H1 (cell line): ENCODE measurements at regions not wholly inside any gene's neighbourhood (a gene's known extent, or its start where the extent isn't known, plus 50 kb on each side); places are given as distances from the start of the nearest gene placed in this dataset.

Source experiments
- EGR1 ChIP-seq: IDR thresholded peaks from 2 replicates; pipeline ENCODE4 v1.6.1; 2011; ENCODE audit warnings: low read depth, low read length, borderline replicate concordance
- MAFK ChIP-seq: IDR thresholded peaks from 2 replicates; pipeline ENCODE4 v1.6.1; 2012; ENCODE audit warnings: low read depth, mild to moderate bottlenecking, improper control_type of control experiment, low read length
- NRF1 ChIP-seq: IDR thresholded peaks from 2 replicates; pipeline ENCODE4 v1.6.1; 2011; ENCODE audit warnings: mild to moderate bottlenecking, low read depth, low read length, improper control_type of control experiment
- POLR2A ChIP-seq, 2 experiments: IDR thresholded peaks; 1 replicate in 1 of 2; 2 replicates in 1 of 2; pipeline ENCODE4 v1.6.1; 2011; ENCODE audit warnings: low read depth in 2 of 2, low read length in 2 of 2, mild to moderate bottlenecking in 2 of 2; ENCODE audit errors: control extremely low read depth in 1 of 2
- RAD21 ChIP-seq, 2 experiments: IDR thresholded peaks in 1 of 2; conservative IDR thresholded peaks in 1 of 2; 2 replicates each; pipeline ENCODE4 v1.6.1; 2011; ENCODE audit warnings: low read depth in 2 of 2, low read length in 2 of 2, improper control_type of control experiment in 1 of 2, inconsistent platforms in 1 of 2, mild to moderate bottlenecking in 1 of 2, moderate library complexity in 1 of 2
- RBBP5 ChIP-seq: IDR thresholded peaks from 2 replicates; pipeline ENCODE4 v1.7.1; 2012; ENCODE audit warnings: low read depth, mild to moderate bottlenecking, inconsistent platforms, low read length, moderate library complexity, borderline replicate concordance
- RFX5 ChIP-seq: IDR thresholded peaks from 2 replicates; pipeline ENCODE4 v1.6.1; 2011; ENCODE audit warnings: low read depth, low read length, improper control_type of control experiment, borderline replicate concordance
- SAP30 ChIP-seq: fragments of 300-600 bp; sonication (generic); IDR thresholded peaks from 2 replicates; pipeline ENCODE4 v1.7.1; 2012; ENCODE audit warnings: low read length, moderate library complexity, mild to moderate bottlenecking, inconsistent platforms; ENCODE audit not compliant: insufficient read depth, insufficient replicate concordance
- SUZ12 ChIP-seq: fragments of 200-600 bp; sonication (generic); IDR thresholded peaks from 2 replicates; pipeline ENCODE4 v1.6.1; 2012; ENCODE audit warnings: mild to moderate bottlenecking, inconsistent platforms, low read length, moderate library complexity, mixed read lengths
- TBP ChIP-seq: IDR thresholded peaks from 2 replicates; pipeline ENCODE4 v1.6.1; 2011; ENCODE audit warnings: low read depth, low read length, improper control_type of control experiment
- TF ChIP-seq, protein P1 (sequence below), 3 experiments: IDR thresholded peaks; 1 replicate in 2 of 3; 2 replicates in 1 of 3; pipeline versions ENCODE4 v1.5.1 to v1.6.1; 2011; ENCODE audit warnings: low read length in 3 of 3, mild to moderate bottlenecking in 3 of 3, inconsistent platforms in 2 of 3, low read depth in 1 of 3, moderate library complexity in 1 of 3; ENCODE audit not compliant: insufficient read depth in 1 of 3; ENCODE audit errors: control extremely low read depth in 1 of 3
- TF ChIP-seq, protein P2 (sequence below): IDR thresholded peaks from 2 replicates; pipeline ENCODE4 v1.6.1; 2012; ENCODE audit warnings: inconsistent platforms
- TF ChIP-seq, protein P3 (sequence below): IDR thresholded peaks from 2 replicates; pipeline ENCODE4 v1.6.1; 2012; ENCODE audit warnings: inconsistent platforms

DNA sequence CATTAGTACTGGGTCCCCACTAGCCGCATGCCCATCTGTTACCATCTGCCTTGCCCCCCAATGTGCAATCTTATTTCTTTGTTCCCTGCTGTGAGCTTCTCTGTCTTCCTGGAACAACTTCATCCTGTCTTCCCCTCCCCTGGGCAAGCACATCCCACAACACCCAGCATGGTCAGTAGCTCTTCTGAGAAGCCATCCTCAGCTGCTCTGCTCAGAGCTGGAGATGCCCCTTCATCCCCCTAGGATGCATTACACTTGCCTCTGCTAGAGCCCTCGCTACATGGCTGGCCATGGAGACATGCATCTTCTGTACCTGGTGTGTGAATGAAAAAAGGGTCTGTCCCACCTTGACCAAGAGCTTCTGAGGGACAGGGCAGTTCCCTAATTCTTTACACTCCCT lies 141.2 kb downstream of the CDC5L start:
- TF ChIP-seq, protein P1, sequence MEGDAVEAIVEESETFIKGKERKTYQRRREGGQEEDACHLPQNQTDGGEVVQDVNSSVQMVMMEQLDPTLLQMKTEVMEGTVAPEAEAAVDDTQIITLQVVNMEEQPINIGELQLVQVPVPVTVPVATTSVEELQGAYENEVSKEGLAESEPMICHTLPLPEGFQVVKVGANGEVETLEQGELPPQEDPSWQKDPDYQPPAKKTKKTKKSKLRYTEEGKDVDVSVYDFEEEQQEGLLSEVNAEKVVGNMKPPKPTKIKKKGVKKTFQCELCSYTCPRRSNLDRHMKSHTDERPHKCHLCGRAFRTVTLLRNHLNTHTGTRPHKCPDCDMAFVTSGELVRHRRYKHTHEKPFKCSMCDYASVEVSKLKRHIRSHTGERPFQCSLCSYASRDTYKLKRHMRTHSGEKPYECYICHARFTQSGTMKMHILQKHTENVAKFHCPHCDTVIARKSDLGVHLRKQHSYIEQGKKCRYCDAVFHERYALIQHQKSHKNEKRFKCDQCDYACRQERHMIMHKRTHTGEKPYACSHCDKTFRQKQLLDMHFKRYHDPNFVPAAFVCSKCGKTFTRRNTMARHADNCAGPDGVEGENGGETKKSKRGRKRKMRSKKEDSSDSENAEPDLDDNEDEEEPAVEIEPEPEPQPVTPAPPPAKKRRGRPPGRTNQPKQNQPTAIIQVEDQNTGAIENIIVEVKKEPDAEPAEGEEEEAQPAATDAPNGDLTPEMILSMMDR (IDR thresholded peaks at IDR 0.05; ENCODE audit: control extremely low read depth in 1 of 3, insufficient read depth in 1 of 3, low read depth in 1 of 3, low read length in 3 of 3) = no peak
- TF ChIP-seq, protein P2, sequence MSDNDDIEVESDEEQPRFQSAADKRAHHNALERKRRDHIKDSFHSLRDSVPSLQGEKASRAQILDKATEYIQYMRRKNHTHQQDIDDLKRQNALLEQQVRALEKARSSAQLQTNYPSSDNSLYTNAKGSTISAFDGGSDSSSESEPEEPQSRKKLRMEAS = no peak
- TF ChIP-seq SAP30 (no peak), TBP (no peak), EGR1 (no peak), NRF1 (no peak), RFX5 (no peak), MAFK (no peak), POLR2A (IDR thresholded peaks at IDR 0.05; ENCODE audit: control extremely low read depth in 1 of 2, low read depth in 2 of 2, low read length in 2 of 2) (no peak), SUZ12 (no peak), RAD21 (IDR thresholded peaks at IDR 0.05 in 1 of 2, conservative IDR thresholded peaks at IDR 0.05 in 1 of 2; ENCODE audit: low read depth in 2 of 2, low read length in 2 of 2) (no peak), RBBP5 (no peak)
- TF ChIP-seq, protein P3, sequence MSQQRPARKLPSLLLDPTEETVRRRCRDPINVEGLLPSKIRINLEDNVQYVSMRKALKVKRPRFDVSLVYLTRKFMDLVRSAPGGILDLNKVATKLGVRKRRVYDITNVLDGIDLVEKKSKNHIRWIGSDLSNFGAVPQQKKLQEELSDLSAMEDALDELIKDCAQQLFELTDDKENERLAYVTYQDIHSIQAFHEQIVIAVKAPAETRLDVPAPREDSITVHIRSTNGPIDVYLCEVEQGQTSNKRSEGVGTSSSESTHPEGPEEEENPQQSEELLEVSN = no peak
